ENCODE measurements at regions not wholly inside any gene's neighbourhood (a gene's known extent, or its start where the extent isn't known, plus 50 kb on each side); places are given as distances from the start of the nearest gene placed in this dataset.

DNA sequence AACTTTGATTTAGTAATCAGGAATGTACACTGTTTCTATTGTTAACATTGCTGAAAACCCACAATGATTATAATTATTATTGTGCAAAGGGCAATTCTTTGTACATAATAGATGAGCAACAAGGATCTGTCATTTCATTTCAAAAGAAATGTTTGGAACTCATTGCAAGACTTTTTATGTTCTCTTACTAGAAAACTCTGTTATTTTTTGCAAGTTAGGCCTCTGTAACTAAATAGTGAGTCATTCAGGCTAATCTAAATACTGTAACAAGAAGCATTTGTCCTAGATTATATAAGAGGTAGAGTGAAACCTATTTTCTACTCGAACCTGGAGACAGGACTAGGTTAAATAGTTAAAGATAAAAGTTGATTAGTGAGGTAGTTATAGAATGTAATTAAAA lies 93.2 kb upstream of the FAM47B start (continued):
- TF ChIP-seq JAZF1 (CRISPR knock-in tag; IDR thresholded peaks at IDR 0.05), result no peak
- no peak for TF ChIP-seq CBFB (CRISPR knock-in tag; IDR thresholded peaks at IDR 0.05; ENCODE audit: low read depth)
- TF ChIP-seq GRHL2 (CRISPR knock-in tag; IDR thresholded peaks at IDR 0.05; ENCODE audit: insufficient replicate concordance, severe bottlenecking), result no peak
- no peak for TF ChIP-seq GTF2I (CRISPR knock-in tag; conservative IDR thresholded peaks at IDR 0.05)
- no peak for TF ChIP-seq TEAD1 (CRISPR knock-in tag; IDR thresholded peaks at IDR 0.05)
- TF ChIP-seq NFYB (CRISPR knock-in tag; conservative IDR thresholded peaks at IDR 0.05; ENCODE audit: low read depth), result no peak
- no peak for TF ChIP-seq CREB1 (CRISPR knock-in tag; IDR thresholded peaks at IDR 0.05)
- TF ChIP-seq, protein P1, sequence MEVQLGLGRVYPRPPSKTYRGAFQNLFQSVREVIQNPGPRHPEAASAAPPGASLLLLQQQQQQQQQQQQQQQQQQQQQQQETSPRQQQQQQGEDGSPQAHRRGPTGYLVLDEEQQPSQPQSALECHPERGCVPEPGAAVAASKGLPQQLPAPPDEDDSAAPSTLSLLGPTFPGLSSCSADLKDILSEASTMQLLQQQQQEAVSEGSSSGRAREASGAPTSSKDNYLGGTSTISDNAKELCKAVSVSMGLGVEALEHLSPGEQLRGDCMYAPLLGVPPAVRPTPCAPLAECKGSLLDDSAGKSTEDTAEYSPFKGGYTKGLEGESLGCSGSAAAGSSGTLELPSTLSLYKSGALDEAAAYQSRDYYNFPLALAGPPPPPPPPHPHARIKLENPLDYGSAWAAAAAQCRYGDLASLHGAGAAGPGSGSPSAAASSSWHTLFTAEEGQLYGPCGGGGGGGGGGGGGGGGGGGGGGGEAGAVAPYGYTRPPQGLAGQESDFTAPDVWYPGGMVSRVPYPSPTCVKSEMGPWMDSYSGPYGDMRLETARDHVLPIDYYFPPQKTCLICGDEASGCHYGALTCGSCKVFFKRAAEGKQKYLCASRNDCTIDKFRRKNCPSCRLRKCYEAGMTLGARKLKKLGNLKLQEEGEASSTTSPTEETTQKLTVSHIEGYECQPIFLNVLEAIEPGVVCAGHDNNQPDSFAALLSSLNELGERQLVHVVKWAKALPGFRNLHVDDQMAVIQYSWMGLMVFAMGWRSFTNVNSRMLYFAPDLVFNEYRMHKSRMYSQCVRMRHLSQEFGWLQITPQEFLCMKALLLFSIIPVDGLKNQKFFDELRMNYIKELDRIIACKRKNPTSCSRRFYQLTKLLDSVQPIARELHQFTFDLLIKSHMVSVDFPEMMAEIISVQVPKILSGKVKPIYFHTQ (CRISPR knock-in tag; IDR thresholded peaks at IDR 0.05), result no peak
- TF ChIP-seq MYBL2 (CRISPR knock-in tag; IDR thresholded peaks at IDR 0.05), result no peak

DNA sequence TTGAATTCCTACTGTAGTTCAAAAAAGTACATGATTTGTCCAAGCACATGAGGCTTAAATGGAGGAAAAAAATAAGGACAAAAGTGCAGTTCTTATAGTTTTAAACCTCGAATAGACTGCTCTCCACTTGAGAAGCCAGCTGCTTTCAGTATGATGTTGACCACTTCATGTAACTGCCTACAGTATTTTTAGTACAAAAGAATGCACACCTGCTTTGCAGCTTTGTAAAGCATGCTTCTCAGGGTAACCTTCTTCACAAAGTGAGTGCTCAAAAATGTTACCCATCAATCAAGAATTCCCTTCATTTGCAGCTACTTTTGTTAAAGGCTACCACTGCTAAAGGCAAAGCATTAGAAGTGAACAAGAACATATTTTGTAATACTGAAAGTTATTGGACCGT lies 83.4 kb upstream of the FAM47B start:
- no peaks in the 10 kb centered on the region for H3K9me3 Mint-ChIP-seq
- CTCF ChIA-PET, result no interaction called here
- no peak for ATAC-seq

More for the DNA sequence above, 83.4 kb upstream of the FAM47B start:
- TF ChIP-seq SOX15 (CRISPR knock-in tag; IDR thresholded peaks at IDR 0.05) (no peak), SP1 (CRISPR knock-in tag; conservative IDR thresholded peaks at IDR 0.05) (no peak), ZNF423 (CRISPR knock-in tag; IDR thresholded peaks at IDR 0.05) (no peak), JUN (CRISPR knock-in tag; IDR thresholded peaks at IDR 0.05) (no peak), FOXK1 (CRISPR knock-in tag; IDR thresholded peaks at IDR 0.05) (no peak), TCF7 (CRISPR knock-in tag; IDR thresholded peaks at IDR 0.05; ENCODE audit: low read depth) (no peak), NR1H2 (CRISPR knock-in tag; IDR thresholded peaks at IDR 0.05) (no peak)
- TF ChIP-seq, protein P2, sequence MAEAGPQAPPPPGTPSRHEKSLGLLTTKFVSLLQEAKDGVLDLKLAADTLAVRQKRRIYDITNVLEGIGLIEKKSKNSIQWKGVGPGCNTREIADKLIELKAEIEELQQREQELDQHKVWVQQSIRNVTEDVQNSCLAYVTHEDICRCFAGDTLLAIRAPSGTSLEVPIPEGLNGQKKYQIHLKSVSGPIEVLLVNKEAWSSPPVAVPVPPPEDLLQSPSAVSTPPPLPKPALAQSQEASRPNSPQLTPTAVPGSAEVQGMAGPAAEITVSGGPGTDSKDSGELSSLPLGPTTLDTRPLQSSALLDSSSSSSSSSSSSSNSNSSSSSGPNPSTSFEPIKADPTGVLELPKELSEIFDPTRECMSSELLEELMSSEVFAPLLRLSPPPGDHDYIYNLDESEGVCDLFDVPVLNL (CRISPR knock-in tag; IDR thresholded peaks at IDR 0.05; ENCODE audit: borderline replicate concordance, low read depth), result no peak
- TF ChIP-seq, protein P3, sequence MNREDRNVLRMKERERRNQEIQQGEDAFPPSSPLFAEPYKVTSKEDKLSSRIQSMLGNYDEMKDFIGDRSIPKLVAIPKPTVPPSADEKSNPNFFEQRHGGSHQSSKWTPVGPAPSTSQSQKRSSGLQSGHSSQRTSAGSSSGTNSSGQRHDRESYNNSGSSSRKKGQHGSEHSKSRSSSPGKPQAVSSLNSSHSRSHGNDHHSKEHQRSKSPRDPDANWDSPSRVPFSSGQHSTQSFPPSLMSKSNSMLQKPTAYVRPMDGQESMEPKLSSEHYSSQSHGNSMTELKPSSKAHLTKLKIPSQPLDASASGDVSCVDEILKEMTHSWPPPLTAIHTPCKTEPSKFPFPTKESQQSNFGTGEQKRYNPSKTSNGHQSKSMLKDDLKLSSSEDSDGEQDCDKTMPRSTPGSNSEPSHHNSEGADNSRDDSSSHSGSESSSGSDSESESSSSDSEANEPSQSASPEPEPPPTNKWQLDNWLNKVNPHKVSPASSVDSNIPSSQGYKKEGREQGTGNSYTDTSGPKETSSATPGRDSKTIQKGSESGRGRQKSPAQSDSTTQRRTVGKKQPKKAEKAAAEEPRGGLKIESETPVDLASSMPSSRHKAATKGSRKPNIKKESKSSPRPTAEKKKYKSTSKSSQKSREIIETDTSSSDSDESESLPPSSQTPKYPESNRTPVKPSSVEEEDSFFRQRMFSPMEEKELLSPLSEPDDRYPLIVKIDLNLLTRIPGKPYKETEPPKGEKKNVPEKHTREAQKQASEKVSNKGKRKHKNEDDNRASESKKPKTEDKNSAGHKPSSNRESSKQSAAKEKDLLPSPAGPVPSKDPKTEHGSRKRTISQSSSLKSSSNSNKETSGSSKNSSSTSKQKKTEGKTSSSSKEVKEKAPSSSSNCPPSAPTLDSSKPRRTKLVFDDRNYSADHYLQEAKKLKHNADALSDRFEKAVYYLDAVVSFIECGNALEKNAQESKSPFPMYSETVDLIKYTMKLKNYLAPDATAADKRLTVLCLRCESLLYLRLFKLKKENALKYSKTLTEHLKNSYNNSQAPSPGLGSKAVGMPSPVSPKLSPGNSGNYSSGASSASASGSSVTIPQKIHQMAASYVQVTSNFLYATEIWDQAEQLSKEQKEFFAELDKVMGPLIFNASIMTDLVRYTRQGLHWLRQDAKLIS (CRISPR knock-in tag; IDR thresholded peaks at IDR 0.05; ENCODE audit: borderline replicate concordance), result no peak
- TF ChIP-seq, protein P4, sequence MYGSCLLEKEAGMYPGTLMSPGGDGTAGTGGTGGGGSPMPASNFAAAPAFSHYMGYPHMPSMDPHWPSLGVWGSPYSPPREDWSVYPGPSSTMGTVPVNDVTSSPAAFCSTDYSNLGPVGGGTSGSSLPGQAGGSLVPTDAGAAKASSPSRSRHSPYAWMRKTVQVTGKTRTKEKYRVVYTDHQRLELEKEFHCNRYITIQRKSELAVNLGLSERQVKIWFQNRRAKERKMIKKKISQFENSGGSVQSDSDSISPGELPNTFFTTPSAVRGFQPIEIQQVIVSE (CRISPR knock-in tag; IDR thresholded peaks at IDR 0.05; ENCODE audit: borderline replicate concordance), result no peak
- TF ChIP-seq, protein P5, sequence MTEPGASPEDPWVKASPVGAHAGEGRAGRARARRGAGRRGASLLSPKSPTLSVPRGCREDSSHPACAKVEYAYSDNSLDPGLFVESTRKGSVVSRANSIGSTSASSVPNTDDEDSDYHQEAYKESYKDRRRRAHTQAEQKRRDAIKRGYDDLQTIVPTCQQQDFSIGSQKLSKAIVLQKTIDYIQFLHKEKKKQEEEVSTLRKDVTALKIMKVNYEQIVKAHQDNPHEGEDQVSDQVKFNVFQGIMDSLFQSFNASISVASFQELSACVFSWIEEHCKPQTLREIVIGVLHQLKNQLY (CRISPR knock-in tag; IDR thresholded peaks at IDR 0.05), result no peak
- no peak overlapping the region for H3K27ac Mint-ChIP-seq
- no peaks in the 10 kb centered on the region for H3K4me1 Mint-ChIP-seq
- H3K27me3 Mint-ChIP-seq (ENCODE audit: low read depth), result no peaks in the 10 kb centered on the region
- POLR2A ChIA-PET, result no interaction called here
- no peak for DNase-seq (ENCODE audit: low spot score)
- H3K36me3 Mint-ChIP-seq, result no peaks in the 10 kb centered on the region
- H3K4me3 Mint-ChIP-seq, result no peak overlapping the region

Data from WTC11 (cell line).